Endothelial cell (in vitro differentiated cells): ENCODE measurements at regions not wholly inside any gene's neighbourhood (a gene's known extent, or its start where the extent isn't known, plus 50 kb on each side); places are given as distances from the start of the nearest gene placed in this dataset.

Experiments used
- DNase-seq: peaks from one replicate; pipeline ENCODE4 v3.0.0; 2021; ENCODE audit warnings: low spot score
- H3K27ac Mint-ChIP-seq: one replicate; pipeline ENCODE4 v1.8.0; 2021; ENCODE audit warnings: mixed read lengths, inconsistent platforms; ENCODE audit not compliant: unreplicated experiment
- H3K27me3 Mint-ChIP-seq: one replicate; pipeline ENCODE4 v1.8.0; 2021; ENCODE audit warnings: mild to moderate bottlenecking, moderate library complexity, mixed read lengths, inconsistent platforms; ENCODE audit not compliant: unreplicated experiment
- H3K36me3 Mint-ChIP-seq: one replicate; pipeline ENCODE4 v1.8.0; 2021; ENCODE audit warnings: mild to moderate bottlenecking, low read depth, mixed read lengths, inconsistent platforms; ENCODE audit not compliant: unreplicated experiment
- H3K4me1 Mint-ChIP-seq: one replicate; pipeline ENCODE4 v1.8.0; 2021; ENCODE audit warnings: mild to moderate bottlenecking, mixed read lengths, inconsistent platforms; ENCODE audit not compliant: unreplicated experiment
- H3K4me3 Mint-ChIP-seq: one replicate; pipeline ENCODE4 v1.8.0; 2021; ENCODE audit warnings: mild to moderate bottlenecking, mixed read lengths, inconsistent platforms; ENCODE audit not compliant: unreplicated experiment
- H3K9me3 Mint-ChIP-seq: one replicate; pipeline ENCODE4 v1.8.0; 2021; ENCODE audit warnings: mixed read lengths, inconsistent platforms; ENCODE audit not compliant: unreplicated experiment
- CTCF ChIP-seq: fragments of 200-600 bp; sonication (generic); IDR thresholded peaks from one replicate; pipeline ENCODE4 v1.5.0; 2021; ENCODE audit warnings: antibody characterized with exemption; ENCODE audit not compliant: unreplicated experiment

- no peak for TF ChIP-seq CTCF
- H3K27ac Mint-ChIP-seq = no peak overlapping the region
These were observed 549.0 kb upstream of the VSTM2A start for GRCh38 chr7:53993224-53993623.

GRCh38 chr7:53996876-53997275 is 545.3 kb upstream of the VSTM2A start:
- Mint-ChIP-seq H3K36me3 (no peaks in the 10 kb centered on the region), H3K4me3 (no peak overlapping the region), H3K27ac (no peak overlapping the region), H3K27me3 (no peaks in the 10 kb centered on the region), H3K9me3 (no peaks in the 10 kb centered on the region), H3K4me1 (peaks cover 3% of the 10 kb centered on the region)
- DNase-seq = no peak
- TF ChIP-seq CTCF = no peak

More at GRCh38 chr7:53993224-53993623, 549.0 kb upstream of the VSTM2A start:
- Mint-ChIP-seq H3K36me3 (no peaks in the 10 kb centered on the region), H3K27me3 (no peaks in the 10 kb centered on the region), H3K9me3 (no peaks in the 10 kb centered on the region), H3K4me1 (peaks cover 3% of the 10 kb centered on the region), H3K4me3 (no peak overlapping the region)
- DNase-seq = no peak

GRCh38 chr7:54014765-54015164 is 527.4 kb upstream of the VSTM2A start:
- Mint-ChIP-seq H3K9me3 (no peaks in the 10 kb centered on the region), H3K4me3 (no peak overlapping the region)

GRCh38 chr7:54015251-54015650 is 526.9 kb upstream of the VSTM2A start:
- H3K4me1 Mint-ChIP-seq = peaks cover 5% of the 10 kb centered on the region
- no peaks in the 10 kb centered on the region for H3K9me3 Mint-ChIP-seq
- H3K27me3 Mint-ChIP-seq = no peaks in the 10 kb centered on the region
- no peak for DNase-seq
- no peak for TF ChIP-seq CTCF
- H3K4me3 Mint-ChIP-seq = no peak overlapping the region
- H3K27ac Mint-ChIP-seq = no peak overlapping the region
- no peaks in the 10 kb centered on the region for H3K36me3 Mint-ChIP-seq

More at GRCh38 chr7:54014765-54015164, 527.4 kb upstream of the VSTM2A start:
- no peak overlapping the region for H3K27ac Mint-ChIP-seq
- H3K36me3 Mint-ChIP-seq = no peaks in the 10 kb centered on the region
- no peak for TF ChIP-seq CTCF
- no peak for DNase-seq
- no peaks in the 10 kb centered on the region for H3K27me3 Mint-ChIP-seq
- peaks cover 5% of the 10 kb centered on the region for H3K4me1 Mint-ChIP-seq

- Mint-ChIP-seq H3K4me1 (no peaks in the 10 kb centered on the region), H3K36me3 (peaks cover 8% of the 10 kb centered on the region), H3K4me3 (no peak overlapping the region), H3K9me3 (peaks cover 7% of the 10 kb centered on the region), H3K27ac (no peak overlapping the region), H3K27me3 (peaks cover 3% of the 10 kb centered on the region)
- DNase-seq = no peak
- no peak for TF ChIP-seq CTCF
These were observed 504.3 kb upstream of the VSTM2A start for GRCh38 chr7:54037873-54038272.
